Fibroblast of villous mesenchyme (primary cell): ENCODE measurements at regions not wholly inside any gene's neighbourhood (a gene's known extent, or its start where the extent isn't known, plus 50 kb on each side); places are given as distances from the start of the nearest gene placed in this dataset.

Experiments used
- DNase-seq: peaks from one replicate; pipeline ENCODE4 v3.0.0-alpha.2; 2010; ENCODE audit warnings: low read depth
- H3K4me3 ChIP-seq: 2 replicates; pipeline ENCODE4 v1.5.1; 2011; ENCODE audit warnings: low read depth, mild to moderate bottlenecking, low read length
- TF ChIP-seq, protein P1 (sequence below): IDR thresholded peaks from 2 replicates; pipeline ENCODE4 v1.5.1; 2012; ENCODE audit warnings: low read depth, mild to moderate bottlenecking, low read length; ENCODE audit not compliant: insufficient read depth

DNA sequence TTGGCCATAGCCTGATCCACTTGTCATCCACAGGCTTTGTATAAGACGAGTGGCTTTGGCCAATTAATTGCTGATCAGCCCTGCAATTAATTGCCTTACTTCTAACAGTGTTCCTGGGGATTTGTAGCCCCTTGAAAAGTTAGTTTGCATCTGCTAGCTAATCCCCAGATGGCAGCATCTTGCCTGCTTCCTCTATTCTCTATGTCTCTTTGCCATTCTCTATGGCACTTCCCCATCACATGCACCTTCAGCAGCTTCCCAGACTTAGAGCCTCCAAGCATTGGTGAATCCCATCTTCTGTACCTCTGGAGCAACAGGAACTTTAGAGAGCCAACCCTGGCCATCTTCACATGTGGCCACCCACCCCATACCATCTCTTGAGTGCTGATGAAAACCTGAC lies 197.0 kb upstream of the DMAC1 start:
- no peak for DNase-seq
- TF ChIP-seq, protein P1, sequence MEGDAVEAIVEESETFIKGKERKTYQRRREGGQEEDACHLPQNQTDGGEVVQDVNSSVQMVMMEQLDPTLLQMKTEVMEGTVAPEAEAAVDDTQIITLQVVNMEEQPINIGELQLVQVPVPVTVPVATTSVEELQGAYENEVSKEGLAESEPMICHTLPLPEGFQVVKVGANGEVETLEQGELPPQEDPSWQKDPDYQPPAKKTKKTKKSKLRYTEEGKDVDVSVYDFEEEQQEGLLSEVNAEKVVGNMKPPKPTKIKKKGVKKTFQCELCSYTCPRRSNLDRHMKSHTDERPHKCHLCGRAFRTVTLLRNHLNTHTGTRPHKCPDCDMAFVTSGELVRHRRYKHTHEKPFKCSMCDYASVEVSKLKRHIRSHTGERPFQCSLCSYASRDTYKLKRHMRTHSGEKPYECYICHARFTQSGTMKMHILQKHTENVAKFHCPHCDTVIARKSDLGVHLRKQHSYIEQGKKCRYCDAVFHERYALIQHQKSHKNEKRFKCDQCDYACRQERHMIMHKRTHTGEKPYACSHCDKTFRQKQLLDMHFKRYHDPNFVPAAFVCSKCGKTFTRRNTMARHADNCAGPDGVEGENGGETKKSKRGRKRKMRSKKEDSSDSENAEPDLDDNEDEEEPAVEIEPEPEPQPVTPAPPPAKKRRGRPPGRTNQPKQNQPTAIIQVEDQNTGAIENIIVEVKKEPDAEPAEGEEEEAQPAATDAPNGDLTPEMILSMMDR, result no peak
- H3K4me3 ChIP-seq, result no peak overlapping the region

DNA sequence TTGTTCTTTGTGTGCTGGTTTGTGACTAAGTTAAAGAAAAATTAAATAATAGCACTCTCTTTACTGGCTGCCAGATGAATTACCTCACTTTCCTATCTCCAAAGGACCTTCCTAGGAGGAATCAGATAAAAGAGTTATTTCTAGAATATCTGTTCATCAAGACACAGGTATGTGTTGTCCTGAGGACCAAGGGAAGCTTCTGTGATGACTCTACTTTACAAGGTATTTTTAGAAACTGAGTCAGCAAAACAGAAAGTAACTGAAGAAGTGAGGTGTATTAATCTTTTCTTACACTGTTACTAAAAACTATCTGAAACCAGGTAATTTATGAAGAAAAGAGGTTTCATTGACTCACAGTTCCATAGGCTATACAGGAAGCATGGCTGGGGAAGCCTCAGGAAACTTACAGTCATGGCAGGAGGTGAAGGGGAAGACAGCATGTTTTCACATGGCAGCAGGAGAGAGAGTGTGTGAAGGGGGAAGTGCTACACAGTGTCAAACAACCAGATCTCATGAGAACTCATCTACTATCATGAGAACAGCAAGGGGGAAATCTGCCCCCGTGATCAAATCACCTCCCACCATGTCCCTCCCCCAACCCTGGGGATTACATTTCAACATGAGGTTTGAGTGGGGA lies 189.2 kb upstream of the DMAC1 start:
- TF ChIP-seq, protein P1, result no peak
- DNase-seq, result no peak
- no peak overlapping the region for H3K4me3 ChIP-seq

DNA sequence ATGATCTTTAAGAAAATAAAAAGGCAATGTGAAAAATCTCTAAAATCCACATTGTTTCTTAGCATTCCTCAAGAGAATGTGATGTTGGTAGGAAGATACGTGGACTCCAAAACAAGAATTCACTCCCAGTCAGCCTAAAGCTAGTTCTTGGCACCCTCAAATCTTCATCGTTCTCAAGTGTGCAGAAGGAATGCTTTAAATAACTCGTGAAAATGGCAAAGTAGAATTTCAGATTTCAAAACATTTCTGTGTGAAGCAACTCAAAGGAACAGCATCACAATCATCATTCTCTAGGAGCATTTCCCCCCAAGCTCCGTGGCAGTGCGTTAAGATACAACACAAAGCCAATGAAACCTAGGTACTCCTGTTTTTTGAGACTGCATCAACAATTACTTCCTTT lies 185.1 kb upstream of the DMAC1 start:
- H3K4me3 ChIP-seq, result no peak overlapping the region
- TF ChIP-seq, protein P1, result no peak
- no peak for DNase-seq

DNA sequence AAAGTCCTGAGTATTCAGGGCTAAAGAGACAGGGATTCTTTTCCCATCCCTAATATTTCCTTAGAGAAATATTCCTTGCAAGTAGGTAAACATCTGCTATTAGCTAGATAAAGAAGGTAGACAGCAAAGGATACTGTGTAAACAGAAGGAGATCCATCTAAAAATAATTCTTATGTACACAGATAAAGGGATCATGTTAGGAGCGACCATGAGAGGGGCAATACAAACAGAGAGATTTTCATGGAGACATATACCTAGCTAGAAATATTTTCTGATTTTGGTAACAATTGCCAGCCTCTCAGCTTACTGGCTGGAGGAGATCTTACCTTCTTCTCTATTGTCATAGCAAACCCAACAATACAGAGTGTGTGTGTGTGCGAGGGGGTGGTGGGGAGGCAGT lies 184.6 kb upstream of the DMAC1 start:
- H3K4me3 ChIP-seq, result no peak overlapping the region
- TF ChIP-seq, protein P1, result no peak

GRCh38 chr9:7983490-7983889 lies 183.9 kb upstream of the DMAC1 start:
- TF ChIP-seq, protein P1, result no peak
- no peak overlapping the region for H3K4me3 ChIP-seq
- DNase-seq, result no peak

More for the DNA sequence above, 184.6 kb upstream of the DMAC1 start:
- DNase-seq, result no peak

DNA sequence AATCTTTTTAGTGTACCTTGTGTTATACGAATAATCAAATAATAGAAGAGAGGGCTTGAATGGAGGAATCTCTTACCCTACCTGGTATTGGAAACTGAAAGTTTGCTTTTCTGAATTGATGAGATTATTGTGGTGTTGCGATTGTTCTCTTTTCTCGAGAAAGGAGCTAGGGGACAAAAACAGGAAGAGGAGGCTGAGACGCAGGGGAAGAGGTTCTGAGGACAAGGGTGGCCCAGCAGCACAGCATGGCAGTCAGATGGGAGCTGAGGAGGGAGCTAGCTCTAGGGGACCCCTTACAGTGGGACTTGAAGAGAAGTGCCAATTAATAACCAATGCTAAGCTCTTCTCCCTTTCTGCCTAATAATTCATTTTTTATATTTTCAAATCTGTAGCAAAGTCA lies 183.3 kb upstream of the DMAC1 start:
- TF ChIP-seq, protein P1, result no peak
- no peak for DNase-seq
- H3K4me3 ChIP-seq, result no peak overlapping the region

GRCh38 chr9:7980691-7981289 lies 181.2 kb upstream of the DMAC1 start:
- H3K4me3 ChIP-seq, result no peak overlapping the region
- no peak for DNase-seq
- TF ChIP-seq, protein P1, result no peak
